C4-2B (cell line): ENCODE measurements at regions not wholly inside any gene's neighbourhood (a gene's known extent, or its start where the extent isn't known, plus 50 kb on each side); places are given as distances from the start of the nearest gene placed in this dataset.

Experiments
- H3K27ac ChIP-seq: fragments of 450-650 bp; 2 replicates; pipeline ENCODE4 v1.5.1; 2017
- CTCF ChIP-seq: fragments of 450-650 bp; conservative IDR thresholded peaks from 2 replicates; pipeline ENCODE4 v1.5.1; 2017; ENCODE audit warnings: mild to moderate bottlenecking
- ZFX ChIP-seq: fragments of 450-650 bp; IDR thresholded peaks from 2 replicates; pipeline ENCODE4 v1.6.1; 2017

DNA sequence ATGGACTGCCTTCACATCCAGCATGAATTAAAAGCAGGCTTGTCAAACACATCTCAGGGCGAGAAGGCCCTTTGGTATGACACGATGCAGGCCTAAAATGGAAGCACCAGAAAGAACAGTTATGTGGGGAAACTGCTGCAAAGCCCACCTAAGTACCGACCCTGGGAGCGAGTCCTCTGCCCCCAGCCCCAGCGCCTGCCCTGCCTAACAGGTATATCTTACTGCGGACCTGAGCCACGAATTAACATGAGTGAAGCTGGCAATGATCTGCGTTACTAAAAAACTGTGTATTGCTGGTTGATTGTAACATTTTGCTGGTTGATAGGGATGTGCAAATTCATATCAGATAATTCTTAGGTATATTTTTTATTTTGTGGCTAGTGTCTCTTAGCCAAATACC, 441.5 kb downstream of the ZNF516 start:
- TF ChIP-seq ZFX, result no peak
- TF ChIP-seq CTCF, result no peak
- H3K27ac ChIP-seq, result no peak overlapping the region

DNA sequence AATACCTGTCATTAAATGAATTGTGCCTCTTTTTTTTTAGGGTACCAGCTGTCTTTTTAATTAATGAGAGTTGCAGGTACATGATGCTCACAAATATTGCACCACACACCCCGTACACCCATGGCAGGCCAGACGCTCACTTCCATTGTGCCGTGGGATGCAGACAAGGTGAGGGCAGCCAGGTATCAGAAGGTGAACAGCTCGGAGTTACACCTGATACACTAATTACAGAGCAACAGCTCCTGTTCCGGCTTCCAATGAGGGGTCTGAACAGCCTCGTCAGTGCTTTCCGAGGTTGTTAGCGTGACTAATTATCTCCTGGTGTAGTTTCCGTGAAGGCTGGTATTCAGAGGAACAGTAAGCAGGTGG, 442.8 kb downstream of the ZNF516 start:
- H3K27ac ChIP-seq, result no peak overlapping the region

DNA sequence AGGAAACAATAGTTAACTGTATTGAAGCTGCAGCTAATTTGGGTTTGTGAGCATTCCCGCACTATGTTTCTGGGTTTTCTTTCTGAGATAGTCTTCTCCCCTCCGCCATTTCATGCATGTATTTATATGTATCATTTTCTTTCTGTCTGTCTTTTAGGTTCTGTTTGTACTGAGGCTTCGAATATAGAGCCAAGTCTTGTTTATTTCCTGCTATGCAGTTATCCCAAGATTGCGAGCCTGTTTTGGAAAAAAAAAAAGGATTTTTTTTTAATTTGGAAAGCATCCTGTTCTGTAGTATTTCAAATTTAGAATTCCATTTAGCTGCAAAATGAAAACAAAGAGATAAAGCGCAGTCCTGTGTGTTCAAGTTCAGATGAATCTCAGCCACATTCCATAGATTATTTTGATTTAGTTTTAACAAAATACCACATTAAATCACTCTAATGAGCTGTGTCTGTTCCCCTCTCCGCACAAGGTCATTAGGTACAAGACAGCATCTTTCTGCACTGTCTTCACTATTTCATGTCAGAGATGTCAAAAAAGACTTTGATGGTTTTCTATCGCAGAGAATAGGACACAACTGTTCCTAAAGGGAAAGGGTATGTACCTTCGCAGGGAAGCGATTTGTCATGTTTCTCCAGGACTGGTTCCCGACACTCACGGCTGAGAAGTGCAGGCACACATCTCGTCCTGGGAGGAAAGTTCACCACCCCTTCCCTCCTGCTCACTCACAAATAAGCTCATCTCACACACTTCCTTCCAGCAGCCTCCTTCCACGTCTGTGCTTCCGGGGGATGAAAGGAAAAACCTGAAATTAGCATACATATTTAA, 443.4 kb downstream of the ZNF516 start:
- no peak overlapping the region for H3K27ac ChIP-seq
- TF ChIP-seq CTCF (no peak), ZFX (no peak)

More for the DNA sequence above, 442.8 kb downstream of the ZNF516 start:
- no peak for TF ChIP-seq CTCF
- no peak for TF ChIP-seq ZFX

GRCh38 chr18:76046221-76046620, 448.8 kb downstream of the ZNF516 start:
- TF ChIP-seq CTCF, result no peak
- TF ChIP-seq ZFX, result no peak
- no peak overlapping the region for H3K27ac ChIP-seq

DNA sequence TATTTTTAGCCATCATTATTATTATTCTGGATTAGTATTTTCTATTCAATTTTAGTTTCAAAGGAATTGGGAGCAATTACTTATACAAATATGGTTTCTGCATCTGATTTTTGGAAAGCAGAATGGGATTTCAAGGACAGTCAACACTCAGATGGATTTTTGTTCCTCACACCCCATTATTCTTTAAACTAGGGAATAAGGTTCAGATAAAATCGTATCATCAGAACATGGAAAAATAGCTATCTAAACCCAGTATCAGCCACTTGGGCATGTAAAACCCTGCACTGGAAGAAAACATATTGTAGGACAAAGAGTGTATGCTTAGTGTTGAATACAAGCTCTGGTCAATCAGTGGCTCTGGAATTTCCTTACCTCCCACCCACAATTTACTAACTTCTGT, 452.5 kb downstream of the ZNF516 start:
- TF ChIP-seq CTCF, result no peak
- no peak for TF ChIP-seq ZFX
- no peak overlapping the region for H3K27ac ChIP-seq

GRCh38 chr18:76018210-76018609, 476.8 kb downstream of the ZNF516 start:
- TF ChIP-seq CTCF, result no peak
- no peak for TF ChIP-seq ZFX

DNA sequence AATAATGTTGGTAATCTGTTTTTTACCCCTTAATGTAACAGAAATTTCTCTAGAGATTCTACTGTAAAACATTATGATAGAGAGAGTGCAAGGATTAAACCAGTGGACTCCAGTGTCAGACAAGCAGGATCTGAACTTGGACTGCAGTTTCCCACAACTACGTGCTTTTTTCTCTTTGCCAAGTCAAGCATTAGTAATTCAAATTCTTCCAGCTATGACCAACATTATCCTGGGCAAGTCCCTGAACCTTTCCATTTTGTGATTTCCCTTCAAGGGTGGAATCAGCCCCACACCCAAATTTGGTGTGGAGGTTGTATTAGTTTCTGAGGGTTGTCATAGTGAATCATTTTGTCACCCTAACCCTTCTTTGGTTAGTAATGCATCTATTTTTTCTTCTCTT, 482.0 kb downstream of the ZNF516 start:
- H3K27ac ChIP-seq, result no peak overlapping the region
- TF ChIP-seq CTCF (no peak), ZFX (no peak)

More at GRCh38 chr18:76018210-76018609, 476.8 kb downstream of the ZNF516 start:
- H3K27ac ChIP-seq, result no peak overlapping the region
